Neural cell (in vitro differentiated cells): ENCODE measurements at regions not wholly inside any gene's neighbourhood (a gene's known extent, or its start where the extent isn't known, plus 50 kb on each side); places are given as distances from the start of the nearest gene placed in this dataset.

Experiments
- H2AFZ ChIP-seq: fragments of 200-600, 300-800 bp; sonication (generic), shearing (Covaris generic); 2 replicates; pipeline ENCODE4 v1.6.0; 2014; ENCODE audit warnings: low read depth, mild to moderate bottlenecking, antibody characterized with exemption, low read length, moderate library complexity
- H3F3A ChIP-seq: fragments of 200-600 bp; shearing (Covaris generic); 2 replicates; pipeline ENCODE4 v1.6.1; 2016; ENCODE audit warnings: mild to moderate bottlenecking, moderate library complexity, mixed read lengths, antibody characterized with exemption, low read length; ENCODE audit not compliant: insufficient read depth, poor library complexity, severe bottlenecking
- H3K27ac ChIP-seq: fragments of 200-600, 300-800 bp; sonication (generic), shearing (Covaris generic); 2 replicates; pipeline ENCODE4 v1.5.1; 2014; ENCODE audit warnings: mild to moderate bottlenecking, low read length, moderate library complexity
- H3K27me3 ChIP-seq: fragments of 300-800, 200-600 bp; sonication (generic), shearing (Covaris generic); 2 replicates; pipeline ENCODE4 v1.6.0; 2014; ENCODE audit warnings: mild to moderate bottlenecking, low read depth, low read length, moderate library complexity; ENCODE audit not compliant: insufficient read depth
- H3K36me3 ChIP-seq: fragments of 300-800, 200-600 bp; sonication (generic), shearing (Covaris generic); 2 replicates; pipeline ENCODE4 v1.5.1; 2014; ENCODE audit warnings: mild to moderate bottlenecking, antibody characterized with exemption, low read length, moderate library complexity; ENCODE audit not compliant: insufficient read depth
- H3K4me2 ChIP-seq: fragments of 300-800, 200-600 bp; sonication (generic), shearing (Covaris generic); 2 replicates; pipeline ENCODE4 v1.6.0; 2014; ENCODE audit warnings: mild to moderate bottlenecking, low read length
- H3K4me3 ChIP-seq: fragments of 300-800, 200-600 bp; sonication (generic), shearing (Covaris generic); 2 replicates; pipeline ENCODE4 v1.5.1; 2014; ENCODE audit warnings: mild to moderate bottlenecking, low read length, moderate library complexity
- H3K79me2 ChIP-seq: fragments of 200-600 bp; shearing (Covaris generic); replicated peaks from 2 replicates; pipeline ENCODE4 v1.6.0; 2014; ENCODE audit warnings: mild to moderate bottlenecking, low read length, moderate library complexity; ENCODE audit not compliant: insufficient read depth
- H3K9ac ChIP-seq: fragments of 300-800, 200-600 bp; sonication (generic), shearing (Covaris generic); 2 replicates; pipeline ENCODE4 v1.6.1; 2016; ENCODE audit warnings: mild to moderate bottlenecking, low read length, mixed read lengths
- H3K9me2 ChIP-seq: fragments of 200-600 bp; shearing (Covaris generic); 2 replicates; pipeline ENCODE4 v1.6.1; 2016; ENCODE audit warnings: mild to moderate bottlenecking, low read length, mixed read lengths; ENCODE audit not compliant: insufficient read depth
- H3K9me3 ChIP-seq: fragments of 200-600, 300-800 bp; sonication (generic), shearing (Covaris generic); 2 replicates; pipeline ENCODE4 v1.6.1; 2016; ENCODE audit warnings: mild to moderate bottlenecking, mixed run types, low read length, moderate library complexity, mixed read lengths
- H4K20me1 ChIP-seq: fragments of 200-600 bp; shearing (Covaris generic); 2 replicates; pipeline ENCODE4 v1.6.1; 2016; ENCODE audit warnings: mild to moderate bottlenecking, mixed run types; ENCODE audit not compliant: insufficient read depth
- EP300 ChIP-seq: fragments of 450-650 bp; conservative IDR thresholded peaks from 2 replicates; pipeline ENCODE4 v1.6.1; 2014; ENCODE audit warnings: antibody characterized with exemption, mild to moderate bottlenecking, moderate library complexity; ENCODE audit not compliant: poor library complexity, severe bottlenecking
- EZH2 ChIP-seq: fragments of 200-600, 300-800 bp; shearing (Covaris generic), sonication (generic); IDR thresholded peaks from 2 replicates; pipeline ENCODE4 v1.6.1; 2014; ENCODE audit warnings: antibody characterized with exemption, low read length, borderline replicate concordance, mild to moderate bottlenecking; ENCODE audit not compliant: insufficient read depth, poor library complexity, severe bottlenecking
- MXI1 ChIP-seq: fragments of 450-650 bp; conservative IDR thresholded peaks from 2 replicates; pipeline ENCODE4 v1.6.1; 2014; ENCODE audit warnings: antibody characterized with exemption, mild to moderate bottlenecking; ENCODE audit not compliant: poor library complexity, severe bottlenecking
- POLR2AphosphoS5 ChIP-seq: IDR thresholded peaks from 2 replicates; pipeline ENCODE4 v1.6.1; 2012
- RAD21 ChIP-seq: fragments of 450-650 bp; conservative IDR thresholded peaks from 2 replicates; pipeline ENCODE4 v1.6.1; 2014; ENCODE audit warnings: antibody characterized with exemption, mild to moderate bottlenecking, moderate library complexity
- SMC3 ChIP-seq: fragments of 450-650 bp; conservative IDR thresholded peaks from 2 replicates; pipeline ENCODE4 v1.6.1; 2014; ENCODE audit warnings: antibody characterized with exemption, mild to moderate bottlenecking, moderate library complexity; ENCODE audit not compliant: poor library complexity
- TAF1 ChIP-seq: IDR thresholded peaks from 2 replicates; pipeline ENCODE4 v1.6.1; 2012; ENCODE audit warnings: low read depth
- TF ChIP-seq, protein P1 (sequence below): IDR thresholded peaks from 2 replicates; pipeline ENCODE4 v1.6.1; 2012; ENCODE audit warnings: borderline replicate concordance
- TF ChIP-seq, protein P2 (sequence below): fragments of 450-650 bp; IDR thresholded peaks from 2 replicates; pipeline ENCODE4 v1.5.1; 2014; ENCODE audit warnings: antibody characterized with exemption, mild to moderate bottlenecking, moderate library complexity; ENCODE audit not compliant: poor library complexity, severe bottlenecking

DNA sequence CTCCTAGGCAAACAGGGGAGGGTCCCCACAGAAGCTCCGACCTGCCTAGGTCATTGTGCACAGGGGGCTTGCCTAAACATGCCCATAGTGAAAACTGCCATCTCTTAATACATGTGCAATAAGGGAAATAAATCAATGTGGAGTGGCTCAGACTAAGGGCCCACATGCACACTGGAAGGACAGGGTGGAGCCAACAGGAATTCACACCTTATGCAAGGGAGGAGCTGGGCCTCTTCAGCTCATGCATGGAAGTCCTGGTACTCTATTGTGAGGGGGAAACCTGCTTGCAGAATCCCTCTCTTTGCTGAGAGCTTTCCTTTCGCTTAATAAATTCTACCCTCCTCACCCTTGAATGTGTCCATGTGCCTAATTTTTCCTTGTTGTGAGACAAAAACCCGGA is 815.8 kb downstream of the EFNA5 start:
- Histone ChIP-seq H4K20me1 (no peaks in the 10 kb centered on the region), H3K4me3 (no peak overlapping the region), H3K9ac (no peak overlapping the region), H3K79me2 (no peaks in the 10 kb centered on the region), H3K4me2 (no peak overlapping the region), H3K36me3 (no peaks in the 10 kb centered on the region), H3K9me3 (no peaks in the 10 kb centered on the region), H2AFZ (no peak overlapping the region), H3F3A (no peaks in the 10 kb centered on the region), H3K9me2 (no peaks in the 10 kb centered on the region), H3K27me3 (no peaks in the 10 kb centered on the region), H3K27ac (no peak overlapping the region)
- no peak for TF ChIP-seq EP300
- no peak for TF ChIP-seq RAD21
- TF ChIP-seq, protein P1, sequence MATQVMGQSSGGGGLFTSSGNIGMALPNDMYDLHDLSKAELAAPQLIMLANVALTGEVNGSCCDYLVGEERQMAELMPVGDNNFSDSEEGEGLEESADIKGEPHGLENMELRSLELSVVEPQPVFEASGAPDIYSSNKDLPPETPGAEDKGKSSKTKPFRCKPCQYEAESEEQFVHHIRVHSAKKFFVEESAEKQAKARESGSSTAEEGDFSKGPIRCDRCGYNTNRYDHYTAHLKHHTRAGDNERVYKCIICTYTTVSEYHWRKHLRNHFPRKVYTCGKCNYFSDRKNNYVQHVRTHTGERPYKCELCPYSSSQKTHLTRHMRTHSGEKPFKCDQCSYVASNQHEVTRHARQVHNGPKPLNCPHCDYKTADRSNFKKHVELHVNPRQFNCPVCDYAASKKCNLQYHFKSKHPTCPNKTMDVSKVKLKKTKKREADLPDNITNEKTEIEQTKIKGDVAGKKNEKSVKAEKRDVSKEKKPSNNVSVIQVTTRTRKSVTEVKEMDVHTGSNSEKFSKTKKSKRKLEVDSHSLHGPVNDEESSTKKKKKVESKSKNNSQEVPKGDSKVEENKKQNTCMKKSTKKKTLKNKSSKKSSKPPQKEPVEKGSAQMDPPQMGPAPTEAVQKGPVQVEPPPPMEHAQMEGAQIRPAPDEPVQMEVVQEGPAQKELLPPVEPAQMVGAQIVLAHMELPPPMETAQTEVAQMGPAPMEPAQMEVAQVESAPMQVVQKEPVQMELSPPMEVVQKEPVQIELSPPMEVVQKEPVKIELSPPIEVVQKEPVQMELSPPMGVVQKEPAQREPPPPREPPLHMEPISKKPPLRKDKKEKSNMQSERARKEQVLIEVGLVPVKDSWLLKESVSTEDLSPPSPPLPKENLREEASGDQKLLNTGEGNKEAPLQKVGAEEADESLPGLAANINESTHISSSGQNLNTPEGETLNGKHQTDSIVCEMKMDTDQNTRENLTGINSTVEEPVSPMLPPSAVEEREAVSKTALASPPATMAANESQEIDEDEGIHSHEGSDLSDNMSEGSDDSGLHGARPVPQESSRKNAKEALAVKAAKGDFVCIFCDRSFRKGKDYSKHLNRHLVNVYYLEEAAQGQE, result no peak
- no peak for TF ChIP-seq SMC3
- TF ChIP-seq, protein P2, sequence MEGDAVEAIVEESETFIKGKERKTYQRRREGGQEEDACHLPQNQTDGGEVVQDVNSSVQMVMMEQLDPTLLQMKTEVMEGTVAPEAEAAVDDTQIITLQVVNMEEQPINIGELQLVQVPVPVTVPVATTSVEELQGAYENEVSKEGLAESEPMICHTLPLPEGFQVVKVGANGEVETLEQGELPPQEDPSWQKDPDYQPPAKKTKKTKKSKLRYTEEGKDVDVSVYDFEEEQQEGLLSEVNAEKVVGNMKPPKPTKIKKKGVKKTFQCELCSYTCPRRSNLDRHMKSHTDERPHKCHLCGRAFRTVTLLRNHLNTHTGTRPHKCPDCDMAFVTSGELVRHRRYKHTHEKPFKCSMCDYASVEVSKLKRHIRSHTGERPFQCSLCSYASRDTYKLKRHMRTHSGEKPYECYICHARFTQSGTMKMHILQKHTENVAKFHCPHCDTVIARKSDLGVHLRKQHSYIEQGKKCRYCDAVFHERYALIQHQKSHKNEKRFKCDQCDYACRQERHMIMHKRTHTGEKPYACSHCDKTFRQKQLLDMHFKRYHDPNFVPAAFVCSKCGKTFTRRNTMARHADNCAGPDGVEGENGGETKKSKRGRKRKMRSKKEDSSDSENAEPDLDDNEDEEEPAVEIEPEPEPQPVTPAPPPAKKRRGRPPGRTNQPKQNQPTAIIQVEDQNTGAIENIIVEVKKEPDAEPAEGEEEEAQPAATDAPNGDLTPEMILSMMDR, result no peak
- TF ChIP-seq TAF1, result no peak
- no peak for TF ChIP-seq EZH2
- no peak for TF ChIP-seq POLR2AphosphoS5
- no peak for TF ChIP-seq MXI1

DNA sequence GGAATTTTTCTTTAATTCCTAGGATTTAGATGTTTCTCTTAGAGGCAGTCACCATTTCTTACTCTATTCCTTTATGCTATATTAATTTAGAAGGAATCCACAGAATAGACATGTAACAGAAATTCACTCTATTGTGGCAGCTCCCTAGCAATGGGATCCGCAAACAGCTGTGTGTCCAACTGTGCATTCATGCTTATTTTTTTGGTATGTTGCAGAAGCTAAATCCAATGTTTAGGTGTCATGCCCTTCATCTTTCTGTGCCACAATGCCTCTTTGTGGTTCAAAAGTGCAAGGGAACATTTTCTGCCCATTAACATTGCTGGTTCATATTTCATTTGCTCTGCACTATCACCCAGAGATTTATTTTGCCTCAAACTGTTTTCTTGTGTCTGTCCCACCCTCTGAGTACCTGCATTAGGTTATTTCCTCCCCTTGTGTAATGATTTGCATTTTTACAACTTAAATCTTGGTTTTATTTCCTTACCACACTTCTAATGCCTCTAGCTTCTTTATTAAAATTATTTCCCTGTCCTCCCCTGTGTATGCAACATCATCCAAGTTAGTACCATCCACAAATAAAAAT is 816.5 kb downstream of the EFNA5 start:
- no peak overlapping the region for H3K9ac ChIP-seq
- no peak overlapping the region for H3K27ac ChIP-seq
- H3K9me3 ChIP-seq, result no peaks in the 10 kb centered on the region
- no peak overlapping the region for H3K4me3 ChIP-seq
- no peaks in the 10 kb centered on the region for H3K27me3 ChIP-seq
- no peaks in the 10 kb centered on the region for H3K36me3 ChIP-seq
- H2AFZ ChIP-seq, result no peak overlapping the region
- no peaks in the 10 kb centered on the region for H4K20me1 ChIP-seq
- TF ChIP-seq, protein P1, result no peak
- TF ChIP-seq TAF1 (no peak), SMC3 (no peak), RAD21 (no peak), EP300 (no peak), MXI1 (no peak), EZH2 (no peak), POLR2AphosphoS5 (no peak)
- TF ChIP-seq, protein P2, result no peak
- H3F3A ChIP-seq, result no peaks in the 10 kb centered on the region
- no peak overlapping the region for H3K4me2 ChIP-seq
- no peaks in the 10 kb centered on the region for H3K79me2 ChIP-seq
- no peaks in the 10 kb centered on the region for H3K9me2 ChIP-seq
